ENCODE measurements at regions not wholly inside any gene's neighbourhood (a gene's known extent, or its start where the extent isn't known, plus 50 kb on each side); places are given as distances from the start of the nearest gene placed in this dataset.

- intact Hi-C loops (cut with micrococcal nuclease) = no loop called here
- H3K36me3 Mint-ChIP-seq (ENCODE audit: low read depth) = no peaks in the 10 kb centered on the region
- peaks cover 14% of the 10 kb centered on the region for H3K4me1 Mint-ChIP-seq
- DNase-seq = no peak
- ChIA-PET POLR2A (no interaction called here), CTCF (no interaction called here)
- no peak for ATAC-seq (ENCODE audit: low read depth)
- no peak overlapping the region for H3K27ac Mint-ChIP-seq
- no peak for TF ChIP-seq CTCF (IDR thresholded peaks at IDR 0.05)
- H3K4me3 Mint-ChIP-seq = no peak overlapping the region
- peaks cover 22% of the 10 kb centered on the region for H3K27me3 Mint-ChIP-seq
- no peaks in the 10 kb centered on the region for H3K9me3 Mint-ChIP-seq
Observed at GRCh38 chr1:229029879-229030235, 241.1 kb upstream of the RAB4A start.

DNA sequence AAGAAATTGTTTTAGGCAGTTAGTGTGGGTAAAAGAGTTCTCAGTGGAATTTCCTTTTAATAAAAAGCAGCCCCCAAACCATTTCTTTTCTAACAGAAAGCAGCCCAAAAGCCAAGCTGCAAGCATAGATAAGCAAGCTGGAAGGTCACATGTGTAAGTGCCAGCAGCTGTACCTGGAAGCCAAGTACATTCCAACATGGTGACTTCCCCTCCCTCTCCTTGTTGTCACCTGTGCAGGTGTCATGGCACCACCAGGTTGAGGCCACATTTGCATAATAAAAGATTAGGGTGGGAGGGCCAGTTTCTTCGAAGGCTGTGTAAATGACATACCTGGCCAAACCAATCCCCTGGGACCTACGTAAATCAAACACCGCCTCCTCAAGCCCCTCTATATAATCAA, 240.3 kb upstream of the RAB4A start:
- CTCF ChIA-PET = no interaction called here
- H3K4me3 Mint-ChIP-seq = no peak overlapping the region
- TF ChIP-seq CTCF (IDR thresholded peaks at IDR 0.05) = no peak
- POLR2A ChIA-PET = no interaction called here
- peaks cover 21% of the 10 kb centered on the region for H3K27me3 Mint-ChIP-seq
- intact Hi-C loops (cut with micrococcal nuclease) = no loop called here
- H3K36me3 Mint-ChIP-seq (ENCODE audit: low read depth) = no peaks in the 10 kb centered on the region
- peaks cover 21% of the 10 kb centered on the region for H3K4me1 Mint-ChIP-seq
- no peaks in the 10 kb centered on the region for H3K9me3 Mint-ChIP-seq
- H3K27ac Mint-ChIP-seq = no peak overlapping the region
- no peak for DNase-seq
- no peak for ATAC-seq (ENCODE audit: low read depth)

DNA sequence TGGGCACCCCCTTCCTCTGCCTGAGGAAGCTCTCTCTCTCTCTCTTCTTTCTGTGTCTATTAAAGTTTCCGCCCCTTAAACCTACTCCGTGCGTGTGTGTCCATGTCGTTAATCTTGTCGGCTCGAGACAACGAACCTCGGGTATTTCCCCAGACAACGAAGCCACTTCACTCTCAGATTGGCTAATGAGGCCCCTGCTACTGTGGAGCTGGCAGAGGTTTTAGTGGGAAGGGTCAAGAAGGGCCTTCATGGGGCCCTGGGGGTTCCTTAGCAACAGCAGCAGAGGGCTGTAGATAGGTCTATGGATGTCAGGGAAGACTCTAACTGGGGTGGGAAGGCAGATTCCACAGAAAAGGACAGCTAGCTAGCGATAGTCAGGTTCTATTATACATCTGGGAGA, 239.8 kb upstream of the RAB4A start:
- Mint-ChIP-seq H3K4me1 (peaks cover 26% of the 10 kb centered on the region), H3K27me3 (peaks cover 21% of the 10 kb centered on the region), H3K9me3 (no peaks in the 10 kb centered on the region), H3K36me3 (ENCODE audit: low read depth) (no peaks in the 10 kb centered on the region), H3K27ac (no peak overlapping the region), H3K4me3 (no peak overlapping the region)
- DNase-seq (no peak), ATAC-seq (ENCODE audit: low read depth) (no peak)
- CTCF ChIA-PET = no interaction called here
- no peak for TF ChIP-seq CTCF (IDR thresholded peaks at IDR 0.05)
- intact Hi-C loops (cut with micrococcal nuclease) = no loop called here
- POLR2A ChIA-PET = no interaction called here

DNA sequence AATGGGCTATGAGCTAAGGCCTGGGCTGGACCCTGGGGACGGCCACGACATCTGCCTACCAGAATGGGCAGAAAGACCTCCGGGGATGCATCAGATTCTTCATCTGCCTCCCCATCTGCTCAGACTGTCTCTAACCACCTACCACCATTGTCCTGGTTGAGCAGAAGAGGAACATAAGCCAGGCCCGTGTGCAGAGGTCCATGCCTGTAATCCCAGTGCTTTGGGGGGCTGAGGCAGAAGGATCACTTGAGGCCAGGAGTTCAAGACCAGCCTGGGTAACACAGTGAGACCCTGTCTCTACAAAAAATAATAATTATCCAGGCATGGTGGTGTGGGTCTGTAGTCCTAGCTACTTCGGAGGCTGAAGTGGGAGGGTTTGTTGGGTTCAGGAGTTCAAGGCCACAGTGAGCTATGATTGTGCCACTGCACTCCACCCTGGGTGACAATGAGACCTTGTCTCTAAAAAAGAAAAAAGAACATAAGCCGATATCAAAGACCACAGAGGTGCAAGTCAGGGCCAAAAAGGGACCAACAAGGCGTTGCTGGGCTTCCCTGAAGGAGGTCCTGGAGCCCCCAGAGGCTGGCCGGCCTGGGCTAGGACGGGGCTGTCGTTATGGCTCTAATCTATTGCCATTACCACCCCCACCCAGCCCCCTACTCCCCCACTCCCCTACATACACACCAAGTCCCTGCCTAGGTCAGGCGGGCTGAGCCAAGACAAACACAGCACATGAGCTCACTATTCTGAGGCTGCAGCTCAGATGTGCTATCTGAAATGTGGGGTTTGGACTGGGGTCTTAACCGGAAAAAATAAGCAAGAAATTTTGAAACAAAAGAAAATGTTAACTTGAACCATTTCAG, 239.2 kb upstream of the RAB4A start:
- no peak for DNase-seq
- ChIA-PET POLR2A (no interaction called here), CTCF (no interaction called here)
- no peak overlapping the region for H3K4me3 Mint-ChIP-seq
- no peak for ATAC-seq (ENCODE audit: low read depth)
- H3K27me3 Mint-ChIP-seq = peaks cover 21% of the 10 kb centered on the region
- H3K27ac Mint-ChIP-seq = no peak overlapping the region
- intact Hi-C loops (cut with micrococcal nuclease) = no loop called here
- H3K9me3 Mint-ChIP-seq = no peaks in the 10 kb centered on the region
- peaks cover 32% of the 10 kb centered on the region for H3K4me1 Mint-ChIP-seq
- TF ChIP-seq CTCF (IDR thresholded peaks at IDR 0.05) = no peak
- H3K36me3 Mint-ChIP-seq (ENCODE audit: low read depth) = no peaks in the 10 kb centered on the region

GRCh38 chr1:229032375-229032774, 238.5 kb upstream of the RAB4A start:
- H3K27ac Mint-ChIP-seq = no peak overlapping the region
- ChIA-PET POLR2A (no interaction called here), CTCF (no interaction called here)
- no peaks in the 10 kb centered on the region for H3K36me3 Mint-ChIP-seq (ENCODE audit: low read depth)
- intact Hi-C loops (cut with micrococcal nuclease) = no loop called here
- H3K27me3 Mint-ChIP-seq = peaks cover 21% of the 10 kb centered on the region
- H3K4me1 Mint-ChIP-seq = peaks cover 31% of the 10 kb centered on the region
- TF ChIP-seq CTCF (IDR thresholded peaks at IDR 0.05) = no peak
- H3K4me3 Mint-ChIP-seq = no peak overlapping the region
- no peaks in the 10 kb centered on the region for H3K9me3 Mint-ChIP-seq
- DNase-seq (no peak), ATAC-seq (ENCODE audit: low read depth) (no peak)

All from activated B cell treated with CpG ODN at 0.5 μM for 24 hours (primary cell).